T-helper 17 cell (primary cell): ENCODE measurements at regions not wholly inside any gene's neighbourhood (a gene's known extent, or its start where the extent isn't known, plus 50 kb on each side); places are given as distances from the start of the nearest gene placed in this dataset.

Experiments
- ATAC-seq: fragments of 150-1000 bp; cut with Tn5 transposase; 2 replicates; pipeline ENCODE4 v1.10.0; 2021; ENCODE audit warnings: mild to moderate bottlenecking, moderate library complexity
- DNase-seq, 3 donors: peaks; one replicate each; pipeline versions ENCODE4 v3.0.0 to v3.0.0-alpha.2; 2020 to 2021
- H3K9me3 ChIP-seq: one replicate; pipeline ENCODE4 v1.7.0; 2013; ENCODE audit warnings: low read length, mild to moderate bottlenecking; ENCODE audit not compliant: control insufficient read depth, poor library complexity, severe bottlenecking
- H3K27ac Mint-ChIP-seq: one replicate; pipeline ENCODE4 v1.8.0; 2022; ENCODE audit warnings: mild to moderate bottlenecking, moderate library complexity, mixed read lengths
- H3K27me3 Mint-ChIP-seq: one replicate; pipeline ENCODE4 v1.8.0; 2022; ENCODE audit warnings: mixed read lengths
- H3K36me3 Mint-ChIP-seq: one replicate; pipeline ENCODE4 v1.8.0; 2022; ENCODE audit warnings: low read depth, mixed read lengths
- H3K4me1 Mint-ChIP-seq: one replicate; pipeline ENCODE4 v1.8.0; 2022; ENCODE audit warnings: mild to moderate bottlenecking, mixed read lengths
- H3K4me3 Mint-ChIP-seq: one replicate; pipeline ENCODE4 v1.8.0; 2022; ENCODE audit warnings: mild to moderate bottlenecking, moderate library complexity, mixed read lengths

GRCh38 chr2:157087373-157088002 lies 170.0 kb upstream of the GALNT5 start:
- no peaks in the 10 kb centered on the region for H3K27me3 Mint-ChIP-seq
- no peaks in the 10 kb centered on the region for H3K4me1 Mint-ChIP-seq

GRCh38 chr2:157093666-157094065 lies 163.8 kb upstream of the GALNT5 start:
- H3K4me3 Mint-ChIP-seq, result no peak overlapping the region
- H3K9me3 ChIP-seq, result no peaks in the 10 kb centered on the region
- H3K4me1 Mint-ChIP-seq, result no peaks in the 10 kb centered on the region
- no peak overlapping the region for H3K27ac Mint-ChIP-seq
- no peak for DNase-seq
- no peaks in the 10 kb centered on the region for H3K27me3 Mint-ChIP-seq
- no peak for ATAC-seq
- no peaks in the 10 kb centered on the region for H3K36me3 Mint-ChIP-seq

More at GRCh38 chr2:157087373-157088002, 170.0 kb upstream of the GALNT5 start:
- no peak for DNase-seq
- no peak overlapping the region for H3K27ac Mint-ChIP-seq
- H3K4me3 Mint-ChIP-seq, result no peak overlapping the region
- no peaks in the 10 kb centered on the region for H3K9me3 ChIP-seq
- no peaks in the 10 kb centered on the region for H3K36me3 Mint-ChIP-seq
- no peak for ATAC-seq

- Mint-ChIP-seq H3K4me3 (no peak overlapping the region), H3K27ac (no peak overlapping the region), H3K4me1 (no peaks in the 10 kb centered on the region), H3K27me3 (no peaks in the 10 kb centered on the region), H3K36me3 (no peaks in the 10 kb centered on the region)
- ATAC-seq, result no peak
- DNase-seq, result no peak
- H3K9me3 ChIP-seq, result no peaks in the 10 kb centered on the region
Measured at GRCh38 chr2:157105372-157105771, 152.1 kb upstream of the GALNT5 start.

GRCh38 chr2:157106950-157107349 lies 150.6 kb upstream of the GALNT5 start:
- Mint-ChIP-seq H3K36me3 (no peaks in the 10 kb centered on the region), H3K27me3 (no peaks in the 10 kb centered on the region), H3K27ac (no peak overlapping the region), H3K4me1 (no peaks in the 10 kb centered on the region), H3K4me3 (no peak overlapping the region)
- DNase-seq, result no peak
- ATAC-seq, result no peak
- H3K9me3 ChIP-seq, result no peaks in the 10 kb centered on the region

- H3K27ac Mint-ChIP-seq, result no peak overlapping the region
Measured at GRCh38 chr2:157107460-157107859, 150.0 kb upstream of the GALNT5 start.

GRCh38 chr2:157107877-157108276 lies 149.6 kb upstream of the GALNT5 start:
- Mint-ChIP-seq H3K4me1 (no peaks in the 10 kb centered on the region), H3K27ac (no peak overlapping the region), H3K36me3 (no peaks in the 10 kb centered on the region), H3K4me3 (no peak overlapping the region), H3K27me3 (no peaks in the 10 kb centered on the region)
- ATAC-seq (no peak), DNase-seq (no peak)
- H3K9me3 ChIP-seq, result no peaks in the 10 kb centered on the region

More at GRCh38 chr2:157107460-157107859, 150.0 kb upstream of the GALNT5 start:
- Mint-ChIP-seq H3K4me1 (no peaks in the 10 kb centered on the region), H3K36me3 (no peaks in the 10 kb centered on the region), H3K4me3 (no peak overlapping the region), H3K27me3 (no peaks in the 10 kb centered on the region)
- DNase-seq (no peak), ATAC-seq (no peak)
- no peaks in the 10 kb centered on the region for H3K9me3 ChIP-seq

- no peak for ATAC-seq
- no peaks in the 10 kb centered on the region for H3K4me1 Mint-ChIP-seq
- H3K27ac Mint-ChIP-seq, result no peak overlapping the region
- H3K9me3 ChIP-seq, result no peaks in the 10 kb centered on the region
- H3K36me3 Mint-ChIP-seq, result no peaks in the 10 kb centered on the region
- no peak overlapping the region for H3K4me3 Mint-ChIP-seq
- H3K27me3 Mint-ChIP-seq, result no peaks in the 10 kb centered on the region
- DNase-seq, result no peak
Measured at GRCh38 chr2:157122776-157123175, 134.7 kb upstream of the GALNT5 start.

GRCh38 chr2:157124731-157125130 lies 132.8 kb upstream of the GALNT5 start:
- peaks cover 8% of the 10 kb centered on the region for H3K27me3 Mint-ChIP-seq
- no peaks in the 10 kb centered on the region for H3K9me3 ChIP-seq
- H3K36me3 Mint-ChIP-seq, result no peaks in the 10 kb centered on the region
- H3K27ac Mint-ChIP-seq, result no peak overlapping the region
- ATAC-seq, result no peak
- H3K4me3 Mint-ChIP-seq, result no peak overlapping the region
- H3K4me1 Mint-ChIP-seq, result no peaks in the 10 kb centered on the region
- no peak for DNase-seq

- DNase-seq, result no peak
- ATAC-seq, result no peak
- Mint-ChIP-seq H3K4me1 (no peaks in the 10 kb centered on the region), H3K4me3 (no peak overlapping the region), H3K36me3 (no peaks in the 10 kb centered on the region), H3K27me3 (peaks cover 8% of the 10 kb centered on the region), H3K27ac (no peak overlapping the region)
- H3K9me3 ChIP-seq, result no peaks in the 10 kb centered on the region
Measured at GRCh38 chr2:157125685-157126084, 131.8 kb upstream of the GALNT5 start.

GRCh38 chr2:157127249-157128012 lies 130.1 kb upstream of the GALNT5 start:
- peaks cover 8% of the 10 kb centered on the region for H3K27me3 Mint-ChIP-seq
- no peak overlapping the region for H3K27ac Mint-ChIP-seq

GRCh38 chr2:157143901-157144300 lies 113.6 kb upstream of the GALNT5 start:
- Mint-ChIP-seq H3K4me3 (no peak overlapping the region), H3K36me3 (peaks cover 2% of the 10 kb centered on the region), H3K4me1 (no peaks in the 10 kb centered on the region), H3K27ac (no peak overlapping the region), H3K27me3 (peaks cover 35% of the 10 kb centered on the region)
- ATAC-seq (no peak), DNase-seq (no peak)
- H3K9me3 ChIP-seq, result no peaks in the 10 kb centered on the region

More at GRCh38 chr2:157127249-157128012, 130.1 kb upstream of the GALNT5 start:
- ATAC-seq (no peak), DNase-seq (no peak)
- no peaks in the 10 kb centered on the region for H3K9me3 ChIP-seq
- Mint-ChIP-seq H3K4me3 (no peak overlapping the region), H3K4me1 (no peaks in the 10 kb centered on the region), H3K36me3 (no peaks in the 10 kb centered on the region)

GRCh38 chr2:157149270-157149669 lies 108.2 kb upstream of the GALNT5 start:
- DNase-seq (no peak), ATAC-seq (no peak)
- Mint-ChIP-seq H3K27me3 (peaks cover 33% of the 10 kb centered on the region), H3K4me1 (no peaks in the 10 kb centered on the region), H3K36me3 (no peaks in the 10 kb centered on the region), H3K4me3 (no peak overlapping the region), H3K27ac (no peak overlapping the region)
- H3K9me3 ChIP-seq, result no peaks in the 10 kb centered on the region

- DNase-seq (no peak), ATAC-seq (no peak)
- no peak overlapping the region for H3K4me3 Mint-ChIP-seq
- H3K9me3 ChIP-seq, result no peaks in the 10 kb centered on the region
- H3K36me3 Mint-ChIP-seq, result no peaks in the 10 kb centered on the region
- H3K27ac Mint-ChIP-seq, result no peak overlapping the region
- H3K27me3 Mint-ChIP-seq, result peaks cover 30% of the 10 kb centered on the region
- no peaks in the 10 kb centered on the region for H3K4me1 Mint-ChIP-seq
Measured at GRCh38 chr2:157150747-157151146, 106.8 kb upstream of the GALNT5 start.

GRCh38 chr2:157152362-157152761 lies 105.1 kb upstream of the GALNT5 start:
- peaks cover 27% of the 10 kb centered on the region for H3K27me3 Mint-ChIP-seq
- no peak overlapping the region for H3K27ac Mint-ChIP-seq
- H3K4me3 Mint-ChIP-seq, result no peak overlapping the region
- H3K36me3 Mint-ChIP-seq, result no peaks in the 10 kb centered on the region
- ATAC-seq (no peak), DNase-seq (no peak)
- no peaks in the 10 kb centered on the region for H3K9me3 ChIP-seq
- H3K4me1 Mint-ChIP-seq, result no peaks in the 10 kb centered on the region
